Transverse colon (tissue), 4 donors: ENCODE measurements at regions not wholly inside any gene's neighbourhood (a gene's known extent, or its start where the extent isn't known, plus 50 kb on each side); places are given as distances from the start of the nearest gene placed in this dataset.

Experiments used
- CTCF ChIP-seq, 5 experiments: fragments of 200-600 bp in 3 of 5; fragments of 450-650 bp in 2 of 5; sonication (generic) in 3 of 5; IDR thresholded peaks; 1 replicate in 2 of 5; 2 replicates in 3 of 5; pipeline ENCODE4 v1.5.1; 2016 to 2017; ENCODE audit warnings: antibody characterized with exemption in 5 of 5, inconsistent platforms in 3 of 5, mild to moderate bottlenecking in 2 of 5, moderate library complexity in 1 of 5
- EP300 ChIP-seq: sonication (generic); formaldehyde crosslinking; IDR thresholded peaks from one replicate; pipeline ENCODE4 v1.6.1; 2017; ENCODE audit warnings: antibody characterized with exemption, low read depth
- POLR2A ChIP-seq: fragments of 450-650 bp; IDR thresholded peaks from one replicate; pipeline ENCODE4 v1.6.1; 2016; ENCODE audit warnings: antibody characterized with exemption, mild to moderate bottlenecking, moderate library complexity
- POLR2AphosphoS5 ChIP-seq, 3 donors: sonication (generic); formaldehyde crosslinking; IDR thresholded peaks; one replicate each; pipeline ENCODE4 v1.6.1; 2016; ENCODE audit warnings: antibody characterized with exemption in 3 of 3

- TF ChIP-seq EP300 (no peak), CTCF (IDR thresholded peaks at IDR 0.05) (no peak), POLR2A (no peak), POLR2AphosphoS5 (IDR thresholded peaks at IDR 0.05) (no peak)
Observed at GRCh38 chr19:28010656-28011055, 1202.3 kb downstream of the UQCRFS1 start.
